Colonic mucosa (tissue), 4 donors: ENCODE measurements at regions not wholly inside any gene's neighbourhood (a gene's known extent, or its start where the extent isn't known, plus 50 kb on each side); places are given as distances from the start of the nearest gene placed in this dataset.
"Not testable (repeated sequence)": the region's sequence is repeated elsewhere in the genome, so short reads cannot be mapped to it uniquely, and the experiment has no call there.

ENCODE experiments used
- DNase-seq: peaks from one replicate; pipeline ENCODE4 v3.0.0-alpha.2; 2020
- H3K27ac ChIP-seq: fragments of 200-600 bp; one replicate; pipeline ENCODE4 v1.8.0; 2021
- H3K27me3 ChIP-seq: fragments of 200-600 bp; one replicate; pipeline ENCODE4 v1.8.0; 2021
- H3K36me3 ChIP-seq: fragments of 200-600 bp; one replicate; pipeline ENCODE4 v1.8.0; 2021
- H3K4me1 ChIP-seq: fragments of 200-600 bp; one replicate; pipeline ENCODE4 v1.8.0; 2021; ENCODE audit warnings: mild to moderate bottlenecking
- H3K4me3 ChIP-seq: fragments of 200-600 bp; one replicate; pipeline ENCODE4 v1.8.0; 2021
- H3K9ac ChIP-seq, 2 donors: one replicate each; pipeline ENCODE4 v1.7.0; 2013; ENCODE audit warnings: control low read depth in 2 of 2, low read depth in 2 of 2, low read length in 2 of 2
- H3K9me3 ChIP-seq: fragments of 200-600 bp; one replicate; pipeline ENCODE4 v1.8.0; 2021
- CTCF ChIP-seq: fragments of 200-600 bp; IDR thresholded peaks from one replicate; pipeline ENCODE4 v1.8.0; 2022; ENCODE audit warnings: antibody characterized with exemption, mild to moderate bottlenecking
- intact Hi-C: fragments of 100-400 bp; cut with DNase I; formaldehyde crosslinking; loops from one replicate; pipeline ENCODE4 v1.14.1; 2022
- donor health status: healthy.
- donor health status: DM: no; HTN: no; CAD: no.
- donor health status: DM: no; HTN: no; CAD: no.

- intact Hi-C loops: no loop called here
- H3K4me3 ChIP-seq: no peak overlapping the region
- no peaks in the 10 kb centered on the region for H3K27me3 ChIP-seq
- H3K9me3 ChIP-seq: no peaks in the 10 kb centered on the region
- no peak for TF ChIP-seq CTCF
- no peak for DNase-seq
- no peaks in the 10 kb centered on the region for H3K4me1 ChIP-seq
- no peaks in the 10 kb centered on the region for H3K36me3 ChIP-seq
- H3K9ac ChIP-seq: no peak overlapping the region
- H3K27ac ChIP-seq: no peak overlapping the region
Measured at GRCh38 chr12:58670623-58671022, 249.7 kb downstream of the LRIG3 start.

- Histone ChIP-seq H3K36me3 (no peaks in the 10 kb centered on the region), H3K4me3 (no peak overlapping the region), H3K27me3 (no peaks in the 10 kb centered on the region), H3K9ac (no peak overlapping the region), H3K9me3 (no peaks in the 10 kb centered on the region), H3K27ac (no peak overlapping the region), H3K4me1 (no peaks in the 10 kb centered on the region)
- no peak for TF ChIP-seq CTCF
- no peak for DNase-seq
- intact Hi-C loops: no loop called here
Measured at GRCh38 chr12:58671196-58671595, 249.1 kb downstream of the LRIG3 start.

- H3K36me3 ChIP-seq: no peaks in the 10 kb centered on the region
- H3K4me1 ChIP-seq: no peaks in the 10 kb centered on the region
- no peak overlapping the region for H3K27ac ChIP-seq
- H3K4me3 ChIP-seq: no peak overlapping the region
- no peak overlapping the region for H3K9ac ChIP-seq
- H3K27me3 ChIP-seq: no peaks in the 10 kb centered on the region
- no peak for DNase-seq
- H3K9me3 ChIP-seq: no peaks in the 10 kb centered on the region
- no peak for TF ChIP-seq CTCF
- intact Hi-C loops: no loop called here
Measured at GRCh38 chr12:58673021-58673420, 247.3 kb downstream of the LRIG3 start.

- H3K4me1 ChIP-seq, H3K9me3 ChIP-seq, H3K9ac ChIP-seq, H3K27ac ChIP-seq, H3K27me3 ChIP-seq, intact Hi-C loops, H3K4me3 ChIP-seq, H3K36me3 ChIP-seq, DNase-seq: not testable (repeated sequence)
Measured at GRCh38 chr12:58677833-58678232, 242.5 kb downstream of the LRIG3 start.

- Histone ChIP-seq H3K9ac (no peak overlapping the region), H3K4me3 (no peak overlapping the region), H3K27ac (no peak overlapping the region), H3K36me3 (no peaks in the 10 kb centered on the region), H3K4me1 (no peaks in the 10 kb centered on the region), H3K27me3 (no peaks in the 10 kb centered on the region), H3K9me3 (no peaks in the 10 kb centered on the region)
- no peak for TF ChIP-seq CTCF
- intact Hi-C loops: no loop called here
- no peak for DNase-seq
Measured at GRCh38 chr12:58678753-58679152, 241.6 kb downstream of the LRIG3 start.

- no peaks in the 10 kb centered on the region for H3K4me1 ChIP-seq
- H3K27me3 ChIP-seq: no peaks in the 10 kb centered on the region
- intact Hi-C loops: no loop called here
- DNase-seq: no peak
- H3K9ac ChIP-seq: no peak overlapping the region
- H3K4me3 ChIP-seq: no peak overlapping the region
- no peak overlapping the region for H3K27ac ChIP-seq
- no peaks in the 10 kb centered on the region for H3K9me3 ChIP-seq
- no peak for TF ChIP-seq CTCF
- no peaks in the 10 kb centered on the region for H3K36me3 ChIP-seq
Measured at GRCh38 chr12:58681730-58682129, 238.6 kb downstream of the LRIG3 start.
